SK-N-SH (cell line): ENCODE measurements at regions not wholly inside any gene's neighbourhood (a gene's known extent, or its start where the extent isn't known, plus 50 kb on each side); places are given as distances from the start of the nearest gene placed in this dataset.

ENCODE experiments used
- CTCF ChIP-seq: fragments of 200-600 bp; sonication (generic); IDR thresholded peaks from 2 replicates; pipeline ENCODE4 v1.6.1; 2017; ENCODE audit warnings: antibody characterized with exemption, mild to moderate bottlenecking, moderate library complexity
- EP300 ChIP-seq, 2 experiments: IDR thresholded peaks; 2 replicates each; pipeline versions ENCODE4 v1.4.0 to v1.6.1; 2012; ENCODE audit warnings: borderline replicate concordance in 1 of 2, low read depth in 1 of 2, low read length in 1 of 2
- FOSL2 ChIP-seq: IDR thresholded peaks from 2 replicates; pipeline ENCODE4 v1.4.0; 2012; ENCODE audit warnings: low read depth, mild to moderate bottlenecking, moderate library complexity, borderline replicate concordance
- IRF3 ChIP-seq: fragments of 150-350 bp; IDR thresholded peaks from 2 replicates; pipeline ENCODE4 v1.6.1; 2016; ENCODE audit warnings: mild to moderate bottlenecking, low read depth, low read length
- POLR2AphosphoS5 ChIP-seq: IDR thresholded peaks from 2 replicates; pipeline ENCODE4 v1.6.1; 2012; ENCODE audit warnings: low read depth, low read length
- USF2 ChIP-seq: fragments of 150-350 bp; IDR thresholded peaks from 2 replicates; pipeline ENCODE4 v1.6.1; 2017; ENCODE audit warnings: antibody characterized with exemption, low read length, low read depth, borderline replicate concordance

GRCh38 chr11:134659882-134660281, 247.8 kb upstream of the B3GAT1 start:
- TF ChIP-seq CTCF (no peak), USF2 (no peak), EP300 (IDR thresholded peaks at IDR 0.05; ENCODE audit: borderline replicate concordance in 1 of 2, low read depth in 1 of 2, low read length in 1 of 2) (no peak), POLR2AphosphoS5 (no peak), IRF3 (no peak), FOSL2 (no peak)
